H1 (cell line): ENCODE measurements at regions not wholly inside any gene's neighbourhood (a gene's known extent, or its start where the extent isn't known, plus 50 kb on each side); places are given as distances from the start of the nearest gene placed in this dataset.

ENCODE experiments used
- CTCF ChIA-PET: fragments of 300-600 bp; sonication (Branson Sonifier 250); formaldehyde crosslinking; loops from one replicate; lab custom pipeline; 2021; ENCODE audit not compliant: partially characterized antibody; lab: Charles Lee
- POLR2A ChIA-PET: fragments of 300-600 bp; sonication (Branson Sonifier 250); formaldehyde crosslinking; loops from one replicate; lab custom pipeline; 2021; ENCODE audit warnings: inconsistent platforms; ENCODE audit not compliant: partially characterized antibody; lab: Charles Lee
- DNase-seq, 2 experiments: peaks; one replicate each; pipeline versions ENCODE4 v3.0.0 to v3.0.0-alpha.2; 2010 to 2022; ENCODE audit warnings: low spot score in 2 of 2, low read depth in 1 of 2, mixed read lengths in 1 of 2
- FAIRE-seq: peaks from 2 replicates; lab custom pipeline; 2011; peaks lifted over from hg19 to GRCh38; lab: Jason Lieb, UNC
- H2AFZ ChIP-seq: 2 replicates; pipeline ENCODE4 v1.8.1; 2012; ENCODE audit warnings: low read length, inconsistent platforms
- H2AK5ac ChIP-seq: 2 replicates; pipeline ENCODE4 v1.6.1; 2013; ENCODE audit warnings: low read depth, low read length
- H2BK120ac ChIP-seq: replicated peaks from 2 replicates; pipeline ENCODE3; 2013; ENCODE audit warnings: low read depth, low read length, inconsistent platforms
- H2BK12ac ChIP-seq: 2 replicates; pipeline ENCODE4 v1.6.1; 2013; ENCODE audit warnings: low read depth, low read length
- H2BK15ac ChIP-seq: 2 replicates; pipeline ENCODE4 v1.6.1; 2013; ENCODE audit warnings: low read length
- H2BK20ac ChIP-seq: 2 replicates; pipeline ENCODE4 v1.6.1; 2013; ENCODE audit warnings: low read length
- H2BK5ac ChIP-seq: 2 replicates; pipeline ENCODE4 v1.6.1; 2013; ENCODE audit warnings: low read depth, low read length
- H3K14ac ChIP-seq: 2 replicates; pipeline ENCODE4 v1.6.1; 2013; ENCODE audit warnings: inconsistent platforms; ENCODE audit not compliant: insufficient read length
- H3K18ac ChIP-seq: 2 replicates; pipeline ENCODE4 v1.6.1; 2013; ENCODE audit warnings: low read length; ENCODE audit errors: extremely low read depth
- H3K23ac ChIP-seq: 2 replicates; pipeline ENCODE4 v1.6.1; 2013; ENCODE audit warnings: inconsistent platforms; ENCODE audit not compliant: insufficient read length
- H3K23me2 ChIP-seq: 2 replicates; pipeline ENCODE4 v1.6.1; 2013; ENCODE audit warnings: low read depth, low read length
- H3K27ac ChIP-seq: 2 replicates; pipeline ENCODE4 v1.6.1; 2011; ENCODE audit warnings: low read depth, low read length, inconsistent platforms
- H3K27me3 ChIP-seq, 4 experiments: replicated peaks in 1 of 4; 1 replicate in 1 of 4; 2 replicates in 3 of 4; pipeline versions ENCODE4 v1.6.1 to v1.8.1; 2011 to 2013; ENCODE audit warnings: low read length in 3 of 4, mild to moderate bottlenecking in 3 of 4, inconsistent platforms in 2 of 4, mixed read lengths in 2 of 4, moderate library complexity in 1 of 4; ENCODE audit not compliant: control insufficient read depth in 3 of 4, insufficient read depth in 3 of 4; ENCODE audit errors: extremely low read depth in 1 of 4
- H3K36me3 ChIP-seq, 4 experiments: 2 replicates each; pipeline versions ENCODE4 v1.6.1 to v1.8.1; 2011 to 2013; ENCODE audit warnings: mild to moderate bottlenecking in 4 of 4, low read length in 3 of 4, moderate library complexity in 2 of 4, control low read depth in 1 of 4, inconsistent platforms in 1 of 4; ENCODE audit not compliant: insufficient read depth in 4 of 4, control insufficient read depth in 2 of 4
- H3K4ac ChIP-seq: replicated peaks from 2 replicates; pipeline ENCODE3; 2013; ENCODE audit warnings: low read length, low read depth, mixed read lengths, inconsistent platforms; ENCODE audit not compliant: insufficient read length
- H3K4me1 ChIP-seq, 4 experiments: replicated peaks in 1 of 4; 1 replicate in 1 of 4; 2 replicates in 3 of 4; pipeline versions ENCODE4 v1.6.1 to v1.8.1; 2011 to 2013; ENCODE audit warnings: low read length in 3 of 4, inconsistent platforms in 2 of 4, mixed read lengths in 1 of 4; ENCODE audit not compliant: insufficient read depth in 4 of 4, control insufficient read depth in 3 of 4
- H3K4me2 ChIP-seq, 2 experiments: 2 replicates each; pipeline versions ENCODE4 v1.6.1 to v1.8.1; 2011 to 2013; ENCODE audit warnings: low read depth in 2 of 2, low read length in 2 of 2, control low read depth in 1 of 2, inconsistent platforms in 1 of 2, mild to moderate bottlenecking in 1 of 2; ENCODE audit not compliant: insufficient read depth in 1 of 2
- H3K4me3 ChIP-seq, 4 experiments: fragments of 200-600, 300-600 bp in 1 of 4; sonication (generic), shearing (Covaris generic), sonication (Bioruptor Twin) in 1 of 4; 2 replicates each; pipeline versions ENCODE4 v1.5.1 to v1.8.1; 2011 to 2016; ENCODE audit warnings: low read length in 4 of 4, low read depth in 3 of 4, control low read depth in 2 of 4, inconsistent platforms in 2 of 4, mild to moderate bottlenecking in 2 of 4, mixed read lengths in 1 of 4, moderate library complexity in 1 of 4; ENCODE audit not compliant: insufficient read depth in 2 of 4; ENCODE audit errors: extremely low read depth in 1 of 4
- H3K56ac ChIP-seq: replicated peaks from 2 replicates; pipeline ENCODE3; 2013; ENCODE audit warnings: low read depth, mild to moderate bottlenecking, mixed read lengths, low read length, inconsistent platforms; ENCODE audit not compliant: insufficient read length
- H3K79me1 ChIP-seq: 2 replicates; pipeline ENCODE4 v1.6.1; 2013; ENCODE audit warnings: low read depth, low read length, control low read depth
- H3K79me2 ChIP-seq, 2 experiments: 2 replicates each; pipeline versions ENCODE4 v1.6.1 to v1.8.1; 2012 to 2013; ENCODE audit warnings: low read length in 2 of 2, mild to moderate bottlenecking in 2 of 2, inconsistent platforms in 1 of 2; ENCODE audit not compliant: insufficient read depth in 2 of 2, control insufficient read depth in 1 of 2
- H3K9ac ChIP-seq, 4 experiments: replicated peaks in 1 of 4; 1 replicate in 1 of 4; 2 replicates in 3 of 4; pipeline versions ENCODE4 v1.6.1 to v1.8.1; 2011 to 2013; ENCODE audit warnings: low read depth in 3 of 4, low read length in 3 of 4, control low read depth in 2 of 4, mild to moderate bottlenecking in 2 of 4, moderate library complexity in 2 of 4, inconsistent platforms in 1 of 4; ENCODE audit errors: extremely low read depth in 1 of 4
- H3K9me3 ChIP-seq, 2 experiments: 2 replicates each; pipeline versions ENCODE4 v1.6.1 to v1.8.1; 2012 to 2013; ENCODE audit warnings: mild to moderate bottlenecking in 2 of 2, moderate library complexity in 2 of 2, control low read depth in 1 of 2, inconsistent platforms in 1 of 2, low read depth in 1 of 2, low read length in 1 of 2, mixed read lengths in 1 of 2; ENCODE audit not compliant: insufficient read depth in 2 of 2
- H4K20me1 ChIP-seq, 2 experiments: replicated peaks in 1 of 2; 2 replicates each; pipeline versions ENCODE3 to v1.8.1; 2011 to 2013; ENCODE audit warnings: inconsistent platforms in 2 of 2, low read length in 2 of 2, mild to moderate bottlenecking in 1 of 2; ENCODE audit not compliant: insufficient read depth in 2 of 2, control insufficient read depth in 1 of 2
- H4K5ac ChIP-seq: 2 replicates; pipeline ENCODE4 v1.6.1; 2013; ENCODE audit warnings: low read length, low read depth, mixed read lengths, inconsistent platforms; ENCODE audit not compliant: insufficient read length
- H4K8ac ChIP-seq: 2 replicates; pipeline ENCODE4 v1.8.0; 2013; ENCODE audit warnings: mild to moderate bottlenecking, moderate library complexity, low read length, inconsistent platforms; ENCODE audit not compliant: insufficient read depth; ENCODE audit errors: extremely low read depth
- H4K91ac ChIP-seq: replicated peaks from 2 replicates; pipeline ENCODE3; 2013; ENCODE audit warnings: low read length, mixed read lengths, inconsistent platforms; ENCODE audit not compliant: insufficient read length
- BCL11A ChIP-seq, 2 experiments: IDR thresholded peaks; one replicate each; pipeline ENCODE4 v1.6.1; 2011; ENCODE audit warnings: low read depth in 2 of 2, low read length in 2 of 2, mild to moderate bottlenecking in 2 of 2
- CEBPB ChIP-seq: IDR thresholded peaks from 2 replicates; pipeline ENCODE4 v1.6.1; 2012; ENCODE audit warnings: low read depth, low read length
- CTBP2 ChIP-seq: IDR thresholded peaks from 2 replicates; pipeline ENCODE4 v1.7.0; 2011; ENCODE audit warnings: borderline replicate concordance, mild to moderate bottlenecking, moderate library complexity, mixed read lengths, low read length; ENCODE audit not compliant: insufficient read depth, insufficient read length
- FOSL1 ChIP-seq: IDR thresholded peaks from 2 replicates; pipeline ENCODE4 v1.6.1; 2011; ENCODE audit warnings: mild to moderate bottlenecking, low read depth, low read length, moderate library complexity; ENCODE audit not compliant: insufficient read depth
- HDAC6 ChIP-seq: IDR thresholded peaks from one replicate; pipeline ENCODE4 v1.7.1; 2012; ENCODE audit warnings: low read depth, mild to moderate bottlenecking, inconsistent platforms, low read length, moderate library complexity
- JUND ChIP-seq: IDR thresholded peaks from 2 replicates; pipeline ENCODE4 v1.6.1; 2011; ENCODE audit warnings: mild to moderate bottlenecking, improper control_type of control experiment, low read length
- KDM1A ChIP-seq: fragments of 200-600, 300-600 bp; sonication (generic); IDR thresholded peaks from 2 replicates; pipeline ENCODE4 v1.7.1; 2016; ENCODE audit warnings: mild to moderate bottlenecking, low read length, borderline replicate concordance
- RFX5 ChIP-seq: IDR thresholded peaks from 2 replicates; pipeline ENCODE4 v1.6.1; 2011; ENCODE audit warnings: low read depth, low read length, improper control_type of control experiment, borderline replicate concordance
- SIRT6 ChIP-seq: IDR thresholded peaks from one replicate; pipeline ENCODE4 v1.7.1; 2012; ENCODE audit warnings: low read length, inconsistent platforms
- SIX5 ChIP-seq: IDR thresholded peaks from 2 replicates; pipeline ENCODE4 v1.6.1; 2011; ENCODE audit warnings: mild to moderate bottlenecking, low read depth, low read length
- SP1 ChIP-seq: IDR thresholded peaks from 2 replicates; pipeline ENCODE4 v1.6.1; 2011; ENCODE audit warnings: low read depth, low read length
- SP2 ChIP-seq: IDR thresholded peaks from 2 replicates; pipeline ENCODE4 v1.6.1; 2012; ENCODE audit warnings: mild to moderate bottlenecking, low read length, inconsistent platforms
- SP4 ChIP-seq: IDR thresholded peaks from 2 replicates; pipeline ENCODE4 v1.6.1; 2012; ENCODE audit warnings: low read length, inconsistent platforms
- TAF1 ChIP-seq: IDR thresholded peaks from 2 replicates; pipeline ENCODE4 v1.6.1; 2011; ENCODE audit warnings: mild to moderate bottlenecking, low read depth, low read length
- TEAD4 ChIP-seq: IDR thresholded peaks from 2 replicates; pipeline ENCODE4 v1.6.1; 2012; ENCODE audit warnings: low read depth, low read length, inconsistent platforms, mixed read lengths
- WGBS, 2 experiments: shearing (Covaris generic) in 1 of 2; methylation state at CpG; one replicate each; pipeline versions ENCODE4 v1.1.6 to v1.1.7; 2013 to 2015; ENCODE audit warnings: low lambda C conversion rate in 2 of 2, mixed read lengths in 2 of 2, inconsistent platforms in 1 of 2, low coverage in 1 of 2, missing lambda C conversion rate in 1 of 2; ENCODE audit not compliant: insufficient replicate concordance in 2 of 2, insufficient coverage in 1 of 2, insufficient read length in 1 of 2; ENCODE audit errors: extremely low coverage in 1 of 2, missing lambda C conversion rate in 1 of 2; 5-methylcytosine and 5-hydroxymethylcytosine counted together

DNA sequence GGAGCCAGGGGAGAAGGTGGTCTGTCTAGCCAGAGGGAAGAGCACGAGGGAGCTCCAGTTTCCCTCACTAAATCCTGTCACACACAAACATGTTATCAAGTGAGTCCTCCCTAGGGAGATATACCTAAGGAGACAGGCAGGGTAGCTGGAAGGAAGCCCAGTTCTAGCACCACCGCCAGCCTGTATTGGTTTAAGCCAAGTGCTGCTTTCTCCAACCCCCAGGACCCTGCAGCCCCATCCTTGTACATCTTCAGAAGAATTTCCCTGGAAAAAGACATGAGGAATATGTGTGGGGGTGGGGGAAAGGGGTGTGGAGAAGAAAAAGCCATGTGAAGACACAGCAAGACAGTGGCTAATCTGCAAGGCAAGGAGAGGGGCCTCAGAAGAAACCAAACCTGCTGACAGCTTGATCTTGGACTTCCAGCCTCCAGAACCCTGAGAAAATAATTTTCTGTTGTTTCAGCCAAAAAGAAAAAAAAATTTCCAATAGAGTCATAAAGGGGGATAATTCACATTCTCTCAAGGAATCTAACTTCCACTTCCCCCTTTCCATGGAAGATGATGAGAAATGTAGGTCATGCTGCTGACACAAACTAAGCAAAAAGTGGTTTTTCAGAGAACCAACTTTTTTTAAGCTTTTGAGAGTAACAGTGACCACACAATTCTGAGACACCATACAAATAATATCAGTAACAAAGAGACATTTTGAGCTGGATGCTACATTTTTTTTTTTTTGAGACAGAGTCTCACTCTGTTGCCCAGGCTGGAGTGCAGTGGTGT, 103.2 kb upstream of the PRDM1 start:
- H2BK5ac ChIP-seq: no peak overlapping the region
- H2BK20ac ChIP-seq: no peak overlapping the region
- H4K20me1 ChIP-seq: peaks cover 0 to 5% of the 10 kb centered on the region in 2 experiments
- H3K9ac ChIP-seq: no peak overlapping the region
- no peaks in the 10 kb centered on the region for H3K79me1 ChIP-seq
- no peak overlapping the region for H3K27ac ChIP-seq
- H3K56ac ChIP-seq: no peak overlapping the region
- H2BK15ac ChIP-seq: no peak overlapping the region
- no peak overlapping the region for H4K5ac ChIP-seq
- H2AFZ ChIP-seq: no peak overlapping the region
- no peak overlapping the region for H3K14ac ChIP-seq
- H3K23me2 ChIP-seq: peaks cover 9% of the 10 kb centered on the region; the same call in 1 of the 2 replicates
- H4K91ac ChIP-seq: no peak overlapping the region
- no peaks in the 10 kb centered on the region for H3K36me3 ChIP-seq
- 70% methylated on average over 2 of the region's 2 CpGs; no CpG with 5 or more reads in 1 of the 2 experiments for WGBS, 2 experiments
- FAIRE-seq (no peak), DNase-seq (no peak)
- no peak overlapping the region; a peak in 1 of 4 replicates for H3K4me2 ChIP-seq
- H3K79me2 ChIP-seq: no peaks in the 10 kb centered on the region
- no peak overlapping the region for H3K4ac ChIP-seq
- H3K9me3 ChIP-seq: no peaks in the 10 kb centered on the region
- ChIA-PET POLR2A (interaction anchor here (0.6 to 2.5 kb wide), 3 partner anchors 10 to 104 kb away, joined by 6 to 10 read pairs (median 6); no protein-coding TSS in a partner anchor), CTCF (interaction anchor here (0.6 to 2.1 kb wide), 9 partner anchors 9 to 488 kb away, joined by 3 to 8 read pairs (median 3); no protein-coding TSS in a partner anchor)
- no peak overlapping the region for H4K8ac ChIP-seq
- H3K23ac ChIP-seq: no peak overlapping the region
- peaks cover 0 to 9% (median 5%) of the 10 kb centered on the region in 4 experiments; a peak in 6 of 7 replicates for H3K4me1 ChIP-seq
- no peak overlapping the region for H2BK12ac ChIP-seq
- peaks cover 61 to 78% (median 68%) of the 10 kb centered on the region in 4 experiments for H3K27me3 ChIP-seq
- no peak overlapping the region for H3K4me3 ChIP-seq
- H2BK120ac ChIP-seq: no peak overlapping the region
- H3K18ac ChIP-seq: no peak overlapping the region
- no peak overlapping the region for H2AK5ac ChIP-seq
- TF ChIP-seq SP2: no peak
- TF ChIP-seq KDM1A: no peak
- TF ChIP-seq SIRT6: no peak
- no peak for TF ChIP-seq CTBP2
- TF ChIP-seq HDAC6: no peak
- no peak for TF ChIP-seq SP4
- TF ChIP-seq TEAD4: no peak
- no peak for TF ChIP-seq RFX5
- no peak for TF ChIP-seq SP1
- no peak for TF ChIP-seq FOSL1
- TF ChIP-seq CEBPB: no peak
- no peak for TF ChIP-seq BCL11A (IDR thresholded peaks at IDR 0.05; ENCODE audit: low read depth in 2 of 2, low read length in 2 of 2)
- no peak for TF ChIP-seq JUND
- TF ChIP-seq SIX5: no peak
- TF ChIP-seq TAF1: no peak
